ENCODE measurements at regions not wholly inside any gene's neighbourhood (a gene's known extent, or its start where the extent isn't known, plus 50 kb on each side); places are given as distances from the start of the nearest gene placed in this dataset.

- H3K4me3 ChIP-seq (ENCODE audit: low read depth, low read length) = no peak overlapping the region
- TF ChIP-seq CTCF (conservative IDR thresholded peaks at IDR 0.05; ENCODE audit: low read depth, low read length) = no peak
- no peak for DNase-seq (ENCODE audit: low read depth)
Measured at GRCh38 chr2:877747-878146, 72.9 kb upstream of the SNTG2 start.

GRCh38 chr2:875687-876615 lies 74.7 kb upstream of the SNTG2 start:
- no peak for DNase-seq (ENCODE audit: low read depth)
- no peak for TF ChIP-seq CTCF (conservative IDR thresholded peaks at IDR 0.05; ENCODE audit: low read depth, low read length)
- H3K4me3 ChIP-seq (ENCODE audit: low read depth, low read length) = no peak overlapping the region

- no peak for DNase-seq (ENCODE audit: low read depth)
- H3K4me3 ChIP-seq (ENCODE audit: low read depth, low read length) = no peak overlapping the region
- TF ChIP-seq CTCF (conservative IDR thresholded peaks at IDR 0.05; ENCODE audit: low read depth, low read length) = no peak
Measured at GRCh38 chr2:873651-874580, 76.7 kb upstream of the SNTG2 start.

- DNase-seq (ENCODE audit: low read depth) = no peak
- no peak for TF ChIP-seq CTCF (conservative IDR thresholded peaks at IDR 0.05; ENCODE audit: low read depth, low read length)
- H3K4me3 ChIP-seq (ENCODE audit: low read depth, low read length) = no peak overlapping the region
Measured at GRCh38 chr2:873027-873426, 77.6 kb upstream of the SNTG2 start.

GRCh38 chr2:871926-872680 lies 78.5 kb upstream of the SNTG2 start:
- TF ChIP-seq CTCF (conservative IDR thresholded peaks at IDR 0.05; ENCODE audit: low read depth, low read length) = no peak
- DNase-seq (ENCODE audit: low read depth) = no peak
- H3K4me3 ChIP-seq (ENCODE audit: low read depth, low read length) = no peak overlapping the region

- no peak for TF ChIP-seq CTCF (conservative IDR thresholded peaks at IDR 0.05; ENCODE audit: low read depth, low read length)
- DNase-seq (ENCODE audit: low read depth) = no peak
- no peak overlapping the region for H3K4me3 ChIP-seq (ENCODE audit: low read depth, low read length)
Measured at GRCh38 chr2:871175-871727, 79.4 kb upstream of the SNTG2 start.
